ENCODE measurements at regions not wholly inside any gene's neighbourhood (a gene's known extent, or its start where the extent isn't known, plus 50 kb on each side); places are given as distances from the start of the nearest gene placed in this dataset.

DNA sequence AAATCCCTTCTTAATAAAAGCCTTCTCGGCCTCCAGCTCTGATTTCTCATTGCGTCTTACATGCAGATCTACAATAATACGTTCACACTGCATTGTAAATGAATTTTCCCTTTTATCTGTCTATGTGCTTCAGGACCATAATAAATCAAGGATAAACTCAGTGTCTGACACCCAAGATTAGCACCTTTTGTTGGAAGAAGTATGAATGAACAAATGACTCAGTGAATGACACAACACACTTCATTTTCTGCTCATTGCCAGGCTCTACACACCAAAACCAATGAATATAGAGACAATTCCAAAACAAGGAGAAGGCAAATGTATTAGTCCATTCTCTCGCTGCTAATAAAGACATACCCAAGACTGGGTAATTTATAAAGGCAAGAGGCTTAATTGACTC is 1224.4 kb downstream of the EFNB2 start:
- no peak for TF ChIP-seq EP300 (IDR thresholded peaks at IDR 0.05; ENCODE audit: borderline replicate concordance in 1 of 2, low read depth in 2 of 2, low read length in 2 of 2)
- TF ChIP-seq, protein P1, sequence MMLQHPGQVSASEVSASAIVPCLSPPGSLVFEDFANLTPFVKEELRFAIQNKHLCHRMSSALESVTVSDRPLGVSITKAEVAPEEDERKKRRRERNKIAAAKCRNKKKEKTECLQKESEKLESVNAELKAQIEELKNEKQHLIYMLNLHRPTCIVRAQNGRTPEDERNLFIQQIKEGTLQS (IDR thresholded peaks at IDR 0.05; ENCODE audit: insufficient read depth, low read depth, low read length) = no peak
- TF ChIP-seq CHD2 (IDR thresholded peaks at IDR 0.05; ENCODE audit: low read length) = no peak
- TF ChIP-seq, protein P2, sequence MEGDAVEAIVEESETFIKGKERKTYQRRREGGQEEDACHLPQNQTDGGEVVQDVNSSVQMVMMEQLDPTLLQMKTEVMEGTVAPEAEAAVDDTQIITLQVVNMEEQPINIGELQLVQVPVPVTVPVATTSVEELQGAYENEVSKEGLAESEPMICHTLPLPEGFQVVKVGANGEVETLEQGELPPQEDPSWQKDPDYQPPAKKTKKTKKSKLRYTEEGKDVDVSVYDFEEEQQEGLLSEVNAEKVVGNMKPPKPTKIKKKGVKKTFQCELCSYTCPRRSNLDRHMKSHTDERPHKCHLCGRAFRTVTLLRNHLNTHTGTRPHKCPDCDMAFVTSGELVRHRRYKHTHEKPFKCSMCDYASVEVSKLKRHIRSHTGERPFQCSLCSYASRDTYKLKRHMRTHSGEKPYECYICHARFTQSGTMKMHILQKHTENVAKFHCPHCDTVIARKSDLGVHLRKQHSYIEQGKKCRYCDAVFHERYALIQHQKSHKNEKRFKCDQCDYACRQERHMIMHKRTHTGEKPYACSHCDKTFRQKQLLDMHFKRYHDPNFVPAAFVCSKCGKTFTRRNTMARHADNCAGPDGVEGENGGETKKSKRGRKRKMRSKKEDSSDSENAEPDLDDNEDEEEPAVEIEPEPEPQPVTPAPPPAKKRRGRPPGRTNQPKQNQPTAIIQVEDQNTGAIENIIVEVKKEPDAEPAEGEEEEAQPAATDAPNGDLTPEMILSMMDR (IDR thresholded peaks at IDR 0.05; ENCODE audit: control extremely low read depth in 1 of 3, insufficient read depth in 1 of 3, low read depth in 1 of 3, low read length in 3 of 3) = no peak
- no peak for TF ChIP-seq HDAC2 (IDR thresholded peaks at IDR 0.05; ENCODE audit: borderline replicate concordance in 1 of 2, low read depth in 2 of 2, low read length in 2 of 2)
- no peak for TF ChIP-seq YY1 (IDR thresholded peaks at IDR 0.05; ENCODE audit: low read depth, low read length)
- TF ChIP-seq NANOG (IDR thresholded peaks at IDR 0.05; ENCODE audit: insufficient read depth, low read depth, low read length, poor library complexity, severe bottlenecking) = no peak
- TF ChIP-seq, protein P3, sequence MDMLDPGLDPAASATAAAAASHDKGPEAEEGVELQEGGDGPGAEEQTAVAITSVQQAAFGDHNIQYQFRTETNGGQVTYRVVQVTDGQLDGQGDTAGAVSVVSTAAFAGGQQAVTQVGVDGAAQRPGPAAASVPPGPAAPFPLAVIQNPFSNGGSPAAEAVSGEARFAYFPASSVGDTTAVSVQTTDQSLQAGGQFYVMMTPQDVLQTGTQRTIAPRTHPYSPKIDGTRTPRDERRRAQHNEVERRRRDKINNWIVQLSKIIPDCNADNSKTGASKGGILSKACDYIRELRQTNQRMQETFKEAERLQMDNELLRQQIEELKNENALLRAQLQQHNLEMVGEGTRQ (IDR thresholded peaks at IDR 0.05; ENCODE audit: low read length) = no peak
- TF ChIP-seq POLR2AphosphoS5 (IDR thresholded peaks at IDR 0.05; ENCODE audit: low read depth, low read length) = no peak
- TF ChIP-seq GTF2F1 (IDR thresholded peaks at IDR 0.05; ENCODE audit: borderline replicate concordance, low read depth, low read length) = no peak
- no peak for TF ChIP-seq TBP (IDR thresholded peaks at IDR 0.05; ENCODE audit: low read depth, low read length)
- TF ChIP-seq BACH1 (IDR thresholded peaks at IDR 0.05; ENCODE audit: low read length) = no peak
- no peak for TF ChIP-seq RFX5 (IDR thresholded peaks at IDR 0.05; ENCODE audit: borderline replicate concordance, low read depth, low read length)
